ENCODE measurements at regions not wholly inside any gene's neighbourhood (a gene's known extent, or its start where the extent isn't known, plus 50 kb on each side); places are given as distances from the start of the nearest gene placed in this dataset.

DNA sequence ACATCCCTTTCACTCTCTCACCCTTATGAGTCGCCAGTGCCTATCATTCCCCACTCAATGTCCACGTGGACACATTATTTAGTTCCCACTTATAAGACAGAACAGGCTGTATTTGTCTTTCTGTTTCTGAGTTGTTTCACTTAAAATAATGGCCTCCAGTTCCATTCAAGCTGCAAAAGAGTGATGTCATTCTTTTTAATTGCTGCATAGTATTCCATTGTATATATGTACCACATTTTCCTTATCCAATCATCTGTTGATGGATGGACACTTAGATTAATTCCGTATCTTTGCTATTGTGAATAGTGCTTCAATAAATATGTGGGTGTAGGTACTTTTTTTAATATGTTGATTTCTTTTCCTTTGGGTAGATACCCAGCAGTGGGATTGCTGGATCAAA, 79.1 kb downstream of the ZNF365 start:
- DNase-seq, result no peak

GRCh38 chr10:62454687-62455397, 80.7 kb downstream of the ZNF365 start:
- DNase-seq, result peak in 1 of 2 experiments; percentile 6

DNA sequence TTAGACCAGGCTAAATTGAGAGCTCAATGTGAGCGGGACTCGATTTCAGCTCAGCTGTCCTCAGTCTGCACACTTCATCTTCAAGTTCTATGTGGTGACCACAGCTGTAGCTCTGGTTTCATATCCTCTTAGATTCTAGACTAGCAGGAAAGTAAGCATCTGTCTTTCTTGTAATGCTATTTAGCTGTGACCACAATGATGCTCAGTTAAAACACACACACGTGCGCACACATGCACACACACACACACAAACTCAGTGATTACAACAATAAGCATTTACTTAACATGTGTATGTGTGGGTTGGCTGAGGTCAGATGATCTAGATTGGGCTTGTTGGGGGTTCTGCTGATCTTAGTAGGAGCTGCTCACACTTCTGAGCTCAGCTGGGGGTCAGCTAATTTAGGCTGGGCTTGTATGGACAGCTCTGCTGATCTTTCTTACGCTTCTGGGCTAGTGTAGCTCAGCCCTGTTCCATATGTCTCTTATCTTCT, 82.5 kb downstream of the ZNF365 start:
- DNase-seq, result no peak

DNA sequence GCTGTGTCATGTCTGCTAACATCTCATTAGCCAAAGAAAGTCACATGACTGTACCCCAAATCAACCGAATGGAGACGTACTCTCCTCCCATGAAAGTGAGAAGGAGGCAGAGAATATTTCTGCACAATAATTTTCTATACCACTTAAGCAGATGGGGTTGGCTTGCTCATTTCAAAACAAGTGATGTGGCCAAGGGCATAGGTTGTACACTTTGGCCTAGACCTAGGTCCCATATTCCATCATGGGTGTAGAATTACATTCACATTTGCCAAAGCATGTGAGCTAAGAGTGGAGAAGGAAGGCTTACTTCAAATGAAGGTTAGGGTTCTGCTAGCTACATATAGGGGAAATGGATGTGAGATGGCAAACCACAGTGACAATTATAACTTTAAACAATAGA, 83.0 kb downstream of the ZNF365 start:
- no peak for DNase-seq

GRCh38 chr10:62457598-62457997, 83.4 kb downstream of the ZNF365 start:
- DNase-seq, result no peak

- DNase-seq, result no peak
Measured at GRCh38 chr10:62459072-62459471, 84.9 kb downstream of the ZNF365 start.

- DNase-seq, result no peak
Measured at GRCh38 chr10:62459500-62459899, 85.3 kb downstream of the ZNF365 start.

DNA sequence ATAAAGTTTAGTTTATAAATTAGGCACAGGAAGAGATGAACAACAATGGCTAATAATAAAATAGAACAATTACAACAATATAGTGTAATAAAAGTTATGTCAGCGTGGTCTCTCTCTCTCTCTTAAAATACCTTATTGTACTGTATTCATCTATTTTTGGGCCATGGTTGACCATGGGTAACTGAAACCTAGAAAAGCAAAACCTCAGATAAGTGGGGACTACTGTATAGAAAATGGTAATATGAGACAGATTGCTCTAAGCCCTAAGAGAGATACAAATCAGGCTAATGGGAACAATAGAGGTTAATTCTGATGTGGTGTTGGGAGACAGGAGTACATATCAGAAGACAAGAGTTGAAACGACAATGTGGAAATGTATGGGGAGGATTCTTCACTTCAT, 86.2 kb downstream of the ZNF365 start:
- DNase-seq, result no peak

- DNase-seq, result no peak
Measured at GRCh38 chr10:62461120-62461519, 87.0 kb downstream of the ZNF365 start.

DNA sequence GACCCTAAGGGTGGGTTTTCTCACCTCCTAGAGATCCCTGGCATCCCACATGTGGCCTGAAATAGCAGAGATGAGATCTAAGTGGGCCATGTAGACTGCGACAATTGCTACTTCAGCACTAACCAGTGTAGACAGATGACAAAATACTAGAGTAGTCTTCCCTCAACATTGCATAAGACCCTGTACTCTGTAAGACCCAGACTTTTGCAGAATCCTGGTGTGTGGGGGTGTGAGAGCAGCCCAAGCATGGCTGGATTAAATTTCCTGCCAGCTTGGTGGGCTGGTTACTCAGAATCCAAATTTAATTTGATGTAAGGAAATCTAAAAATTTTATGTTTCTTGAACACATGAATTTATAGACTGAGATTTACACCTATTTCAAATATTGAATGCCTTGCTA, 88.3 kb downstream of the ZNF365 start:
- no peak for DNase-seq

GRCh38 chr10:62463364-62463763, 89.2 kb downstream of the ZNF365 start:
- no peak for DNase-seq

GRCh38 chr10:62464308-62464707, 90.1 kb downstream of the ZNF365 start:
- DNase-seq, result no peak

- no peak for DNase-seq
Measured at GRCh38 chr10:62466590-62466989, 92.4 kb downstream of the ZNF365 start.

DNA sequence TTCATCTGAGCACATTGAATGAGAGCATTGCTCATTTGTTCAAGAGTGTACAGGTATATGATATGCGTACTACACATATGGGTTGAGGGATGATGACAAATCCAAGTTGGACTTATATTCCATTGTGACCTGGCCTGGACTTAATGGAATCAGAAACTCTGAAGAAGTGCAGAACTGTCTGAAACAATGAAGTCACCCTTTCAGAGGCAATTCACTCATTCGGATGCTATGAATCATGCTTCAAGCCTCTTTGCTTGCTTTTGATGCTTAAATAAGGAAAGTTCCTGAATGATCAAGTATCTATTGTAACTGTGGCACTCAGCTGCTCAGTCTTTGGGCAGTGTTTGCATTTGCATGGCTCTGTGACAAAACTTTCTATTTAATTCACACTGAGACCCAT, 93.4 kb downstream of the ZNF365 start:
- no peak for DNase-seq

DNA sequence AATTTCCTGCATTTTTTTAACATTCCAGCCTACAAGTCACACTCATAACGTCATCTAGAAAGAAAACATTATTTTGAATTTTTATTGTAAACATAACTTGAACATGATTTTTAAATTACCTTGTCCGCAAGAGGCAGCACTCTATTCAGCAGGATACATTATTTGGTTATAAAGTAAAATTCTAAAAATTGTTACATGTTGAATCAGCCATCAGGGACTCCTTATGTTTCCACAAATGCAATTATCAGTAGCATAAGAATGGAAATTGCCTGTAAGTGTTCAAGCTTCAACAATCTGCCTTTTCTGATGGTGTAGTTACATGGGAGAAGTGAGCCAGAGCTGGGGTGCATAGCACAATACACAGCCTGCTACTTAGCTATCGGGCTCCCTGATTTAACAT, 97.5 kb downstream of the ZNF365 start:
- no peak for DNase-seq

DNA sequence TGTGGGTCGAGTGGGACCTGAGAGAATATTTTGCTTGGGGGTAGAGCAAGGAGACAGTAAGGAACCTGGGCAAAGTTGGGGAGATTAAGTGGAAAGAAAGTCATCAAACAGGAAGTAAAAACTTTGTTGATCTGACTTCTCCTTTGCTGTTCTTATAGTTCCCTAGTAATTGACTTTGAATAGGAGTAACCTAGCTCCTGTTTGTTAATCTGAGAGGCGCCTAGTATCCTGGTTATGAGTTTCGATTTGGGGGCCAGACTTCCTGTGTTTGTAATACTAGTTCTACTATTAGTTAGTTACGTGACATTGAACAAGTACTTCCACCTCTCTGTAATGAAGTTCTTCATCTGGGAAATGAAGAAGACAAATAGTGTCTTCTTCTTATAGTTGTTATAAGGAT, 99.1 kb downstream of the ZNF365 start:
- no peak for DNase-seq

DNA sequence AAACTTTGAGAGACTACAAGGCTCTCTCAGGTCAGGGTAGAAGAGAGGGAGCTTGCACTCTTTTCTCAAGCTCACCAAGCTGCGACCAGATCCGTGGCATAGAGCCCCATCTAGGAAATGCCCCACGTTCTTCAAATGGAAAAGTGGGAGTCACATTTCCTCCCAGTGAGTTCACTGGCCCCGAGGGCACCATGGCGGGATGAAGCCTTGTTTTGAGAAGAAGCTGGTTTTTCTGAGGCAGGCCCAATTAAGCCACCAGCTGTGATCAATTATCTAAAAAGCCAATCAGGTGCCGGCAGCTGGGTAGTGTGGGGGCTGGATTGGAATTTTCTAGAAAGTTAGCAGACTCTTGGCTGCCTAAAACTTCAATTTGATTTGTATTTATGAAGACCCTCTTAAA, 101.4 kb downstream of the ZNF365 start:
- no peak for DNase-seq

DNA sequence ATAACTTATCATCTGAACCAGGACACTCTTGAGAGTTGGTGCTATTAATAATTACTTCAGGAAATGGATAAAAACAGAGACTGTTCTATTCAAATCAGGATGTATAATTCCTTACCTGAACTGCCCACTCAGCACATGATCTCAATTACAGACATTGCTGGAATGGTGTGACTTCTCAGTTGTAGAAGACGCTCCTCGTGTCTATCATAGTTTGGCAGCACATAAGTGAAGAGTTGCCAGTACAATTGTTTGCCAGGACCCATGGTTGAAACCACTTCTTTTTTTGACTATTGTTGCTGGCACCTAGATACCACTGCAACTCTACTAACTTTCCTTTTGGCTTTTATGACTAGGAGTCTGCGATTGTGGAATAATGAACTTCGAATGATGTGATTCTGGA, 105.4 kb downstream of the ZNF365 start:
- DNase-seq, result no peak

- DNase-seq, result no peak
Measured at GRCh38 chr10:62480196-62480595, 106.0 kb downstream of the ZNF365 start.

GRCh38 chr10:62482581-62482980, 108.4 kb downstream of the ZNF365 start:
- no peak for DNase-seq

DNA sequence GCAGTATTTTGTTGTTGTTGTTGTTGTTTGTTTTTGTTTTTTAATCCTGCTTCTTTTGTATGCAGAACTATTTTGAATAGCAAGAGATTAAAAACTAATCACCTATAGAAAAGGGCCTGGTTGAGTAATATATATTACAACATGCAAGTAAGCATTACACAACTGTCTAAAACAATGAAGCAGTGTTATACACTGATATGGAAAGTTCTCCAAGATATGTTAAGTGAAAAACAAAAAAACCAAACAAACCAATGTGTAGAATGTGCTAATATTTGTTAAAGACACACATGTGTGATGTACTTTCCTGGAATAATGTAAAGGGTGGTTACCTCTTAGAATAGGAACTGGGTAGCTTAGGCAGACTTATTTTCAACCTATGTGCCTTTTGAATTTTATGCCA, 117.4 kb downstream of the ZNF365 start:
- no peak for DNase-seq

DNA sequence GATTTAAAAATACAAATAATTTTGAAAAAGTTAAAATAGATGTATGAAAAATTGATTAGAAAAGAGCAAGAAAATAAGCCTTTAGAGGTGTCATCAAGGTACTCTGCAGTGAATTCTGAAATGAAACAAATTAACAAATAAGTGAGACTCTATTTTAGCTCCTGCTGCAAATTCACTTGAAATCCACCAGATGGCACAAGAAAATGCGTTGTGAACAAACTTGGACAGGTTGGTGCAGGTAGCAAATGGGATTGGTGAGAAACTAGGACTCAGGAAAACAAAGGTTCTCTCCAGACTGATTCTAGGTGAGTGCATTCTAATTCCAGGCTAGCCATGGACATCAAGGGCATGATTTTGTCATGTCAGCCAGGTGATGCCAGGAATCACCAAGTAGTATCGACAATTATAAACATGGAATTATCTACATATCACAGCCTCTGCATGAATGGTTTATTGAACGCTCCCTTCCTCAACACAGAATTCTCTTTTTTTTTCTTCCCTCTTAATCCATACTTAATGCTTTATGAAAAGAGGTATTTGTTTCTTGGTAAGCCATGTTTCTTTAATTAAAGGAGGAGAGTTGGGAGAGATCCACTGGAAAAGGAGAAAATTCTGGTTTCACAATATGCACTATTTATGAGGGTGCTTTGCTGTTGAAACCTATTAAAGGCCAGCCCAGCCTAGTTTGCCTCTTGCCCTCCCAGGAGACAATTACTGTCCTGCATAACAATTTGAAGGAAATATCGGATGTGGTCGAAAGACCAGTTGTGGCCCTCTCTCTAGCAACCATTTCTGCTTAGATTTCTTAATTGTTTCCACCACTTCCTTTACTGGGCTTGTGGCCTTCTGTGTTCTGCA, 118.1 kb downstream of the ZNF365 start:
- DNase-seq, result peak in 1 of 2 experiments; percentile 12

DNA sequence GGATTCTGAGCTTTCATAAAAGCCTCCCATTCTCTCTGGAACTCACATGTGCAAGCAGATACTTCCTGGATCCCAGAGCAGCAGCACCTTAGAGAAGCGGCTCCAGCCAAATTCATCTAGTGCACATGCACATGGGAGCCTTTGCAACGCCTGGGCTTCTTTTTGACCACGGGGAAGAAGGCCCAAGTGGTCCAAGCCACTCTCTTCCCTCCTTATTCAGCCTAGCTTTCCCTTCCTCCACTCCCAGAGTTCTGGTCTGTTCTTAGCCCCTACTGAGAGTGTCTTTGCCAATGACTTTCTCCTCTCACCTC, 118.7 kb downstream of the ZNF365 start:
- DNase-seq, result no peak

GRCh38 chr10:62496925-62497324, 122.8 kb downstream of the ZNF365 start:
- DNase-seq, result no peak

DNA sequence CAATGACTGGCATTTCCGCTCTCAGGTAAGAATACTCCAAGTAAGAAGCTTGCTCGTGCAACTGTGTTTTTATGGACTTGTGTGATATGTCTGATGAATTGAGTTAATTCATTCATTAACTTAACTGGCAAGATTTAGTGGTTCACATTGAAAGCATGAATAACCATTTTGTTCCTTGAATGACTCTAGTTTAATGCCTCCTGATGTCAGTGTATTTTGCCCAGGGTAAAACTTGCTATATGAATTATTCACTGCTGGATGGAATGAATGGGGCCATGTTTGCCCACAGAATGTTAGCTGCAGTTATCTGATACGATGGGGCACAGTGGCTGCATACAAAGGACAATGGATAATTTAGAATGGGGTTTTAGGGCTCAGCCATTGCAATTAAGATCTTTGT, 124.1 kb downstream of the ZNF365 start:
- DNase-seq, result no peak

Measured in SW 1271 (cell line).